ENCODE measurements at regions not wholly inside any gene's neighbourhood (a gene's known extent, or its start where the extent isn't known, plus 50 kb on each side); places are given as distances from the start of the nearest gene placed in this dataset.

GRCh38 chr22:22144858-22145257, 99.7 kb upstream of the VPREB1 start:
- H3K36me3 Mint-ChIP-seq (ENCODE audit: low read depth) = no peaks in the 10 kb centered on the region
- TF ChIP-seq, protein P1, sequence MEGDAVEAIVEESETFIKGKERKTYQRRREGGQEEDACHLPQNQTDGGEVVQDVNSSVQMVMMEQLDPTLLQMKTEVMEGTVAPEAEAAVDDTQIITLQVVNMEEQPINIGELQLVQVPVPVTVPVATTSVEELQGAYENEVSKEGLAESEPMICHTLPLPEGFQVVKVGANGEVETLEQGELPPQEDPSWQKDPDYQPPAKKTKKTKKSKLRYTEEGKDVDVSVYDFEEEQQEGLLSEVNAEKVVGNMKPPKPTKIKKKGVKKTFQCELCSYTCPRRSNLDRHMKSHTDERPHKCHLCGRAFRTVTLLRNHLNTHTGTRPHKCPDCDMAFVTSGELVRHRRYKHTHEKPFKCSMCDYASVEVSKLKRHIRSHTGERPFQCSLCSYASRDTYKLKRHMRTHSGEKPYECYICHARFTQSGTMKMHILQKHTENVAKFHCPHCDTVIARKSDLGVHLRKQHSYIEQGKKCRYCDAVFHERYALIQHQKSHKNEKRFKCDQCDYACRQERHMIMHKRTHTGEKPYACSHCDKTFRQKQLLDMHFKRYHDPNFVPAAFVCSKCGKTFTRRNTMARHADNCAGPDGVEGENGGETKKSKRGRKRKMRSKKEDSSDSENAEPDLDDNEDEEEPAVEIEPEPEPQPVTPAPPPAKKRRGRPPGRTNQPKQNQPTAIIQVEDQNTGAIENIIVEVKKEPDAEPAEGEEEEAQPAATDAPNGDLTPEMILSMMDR (IDR thresholded peaks at IDR 0.05) = no peak
- H3K4me1 Mint-ChIP-seq = no peaks in the 10 kb centered on the region
- H3K27me3 Mint-ChIP-seq (ENCODE audit: low read depth, poor library complexity) = peaks cover 80% of the 10 kb centered on the region
- H3K27ac Mint-ChIP-seq = no peak overlapping the region
- H3K4me3 Mint-ChIP-seq = no peak overlapping the region
- no peaks in the 10 kb centered on the region for H3K9me3 Mint-ChIP-seq
- DNase-seq = no peak

DNA sequence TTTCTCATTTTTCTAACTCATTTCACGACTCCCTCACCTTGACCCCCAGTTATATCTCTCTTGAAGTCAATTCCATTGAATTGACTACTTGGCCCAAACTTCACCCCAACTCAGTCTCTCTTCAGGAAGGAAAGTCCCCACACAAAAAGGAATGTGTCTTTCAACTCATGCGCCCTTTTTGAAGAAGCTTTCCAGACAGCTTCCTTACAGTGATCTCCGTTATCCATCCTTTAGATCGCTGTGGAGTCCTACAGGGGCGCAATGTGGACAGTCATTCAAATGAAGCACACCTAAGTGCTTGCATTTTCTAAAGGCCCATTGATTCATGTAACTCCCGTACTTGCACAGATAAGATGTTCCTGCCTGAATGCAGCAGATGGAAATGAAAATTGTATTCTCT, 101.1 kb upstream of the VPREB1 start:
- H3K27me3 Mint-ChIP-seq (ENCODE audit: low read depth, poor library complexity) = peaks cover 76% of the 10 kb centered on the region
- no peak for DNase-seq

DNA sequence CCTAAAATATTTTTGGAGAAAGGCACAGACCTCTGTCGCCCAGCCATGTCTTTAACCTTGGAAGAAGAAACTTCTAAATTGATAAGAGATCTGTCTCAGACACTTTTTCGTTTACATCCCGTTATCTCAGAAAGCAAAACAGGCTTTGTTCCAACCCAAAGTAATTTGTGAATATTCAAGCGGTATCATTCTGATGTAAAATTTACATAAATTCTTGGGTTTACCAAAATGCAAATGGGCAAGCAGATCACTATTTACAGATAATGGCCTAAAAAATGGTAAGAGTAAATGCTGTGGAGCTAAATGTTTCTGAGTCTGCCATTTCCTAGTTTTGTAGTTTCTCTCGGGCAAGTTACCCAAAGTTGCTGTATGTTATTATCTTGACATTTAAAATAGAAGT, 101.9 kb upstream of the VPREB1 start:
- H3K4me3 Mint-ChIP-seq = no peak overlapping the region
- no peaks in the 10 kb centered on the region for H3K36me3 Mint-ChIP-seq (ENCODE audit: low read depth)
- TF ChIP-seq, protein P1 (IDR thresholded peaks at IDR 0.05) = no peak
- peaks cover 68% of the 10 kb centered on the region for H3K27me3 Mint-ChIP-seq (ENCODE audit: low read depth, poor library complexity)
- no peaks in the 10 kb centered on the region for H3K4me1 Mint-ChIP-seq
- H3K27ac Mint-ChIP-seq = no peak overlapping the region
- H3K9me3 Mint-ChIP-seq = no peaks in the 10 kb centered on the region
- no peak for DNase-seq

More for the DNA sequence above, 101.1 kb upstream of the VPREB1 start:
- TF ChIP-seq, protein P1 (IDR thresholded peaks at IDR 0.05) = no peak
- Mint-ChIP-seq H3K4me1 (no peaks in the 10 kb centered on the region), H3K36me3 (ENCODE audit: low read depth) (no peaks in the 10 kb centered on the region), H3K9me3 (no peaks in the 10 kb centered on the region), H3K27ac (no peak overlapping the region), H3K4me3 (no peak overlapping the region)

- Mint-ChIP-seq H3K4me1 (no peaks in the 10 kb centered on the region), H3K9me3 (no peaks in the 10 kb centered on the region), H3K27me3 (ENCODE audit: low read depth, poor library complexity) (peaks cover 61% of the 10 kb centered on the region), H3K4me3 (no peak overlapping the region), H3K27ac (no peak overlapping the region), H3K36me3 (ENCODE audit: low read depth) (no peaks in the 10 kb centered on the region)
- TF ChIP-seq, protein P1 (IDR thresholded peaks at IDR 0.05) = no peak
- no peak for DNase-seq
Observed at GRCh38 chr22:22141771-22142591, 102.6 kb upstream of the VPREB1 start.

DNA sequence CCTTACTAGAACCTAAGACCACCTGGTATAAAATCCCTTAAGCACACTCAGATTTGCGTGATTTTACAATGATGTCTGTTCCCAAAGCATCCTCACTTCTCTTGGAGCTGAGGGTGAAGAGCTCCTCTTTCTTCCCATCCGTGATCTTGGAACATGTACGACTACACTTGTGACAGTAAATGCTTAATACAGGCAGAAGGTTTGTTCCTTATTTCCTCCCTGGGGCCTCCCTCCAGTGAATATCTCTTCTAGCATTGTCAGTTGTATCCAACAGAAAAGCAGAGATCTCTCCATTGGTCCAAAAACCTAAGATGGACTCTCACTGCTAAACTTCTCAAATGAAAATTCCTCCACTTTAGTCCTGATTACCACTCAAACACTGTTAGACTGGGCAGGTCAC, 103.6 kb upstream of the VPREB1 start:
- Mint-ChIP-seq H3K4me3 (no peak overlapping the region), H3K4me1 (no peaks in the 10 kb centered on the region), H3K27ac (no peak overlapping the region), H3K36me3 (ENCODE audit: low read depth) (no peaks in the 10 kb centered on the region), H3K27me3 (ENCODE audit: low read depth, poor library complexity) (peaks cover 54% of the 10 kb centered on the region), H3K9me3 (no peaks in the 10 kb centered on the region)
- TF ChIP-seq, protein P1 (IDR thresholded peaks at IDR 0.05) = no peak
- DNase-seq = no peak

GRCh38 chr22:22139364-22139763, 105.2 kb upstream of the VPREB1 start:
- Mint-ChIP-seq H3K27me3 (ENCODE audit: low read depth, poor library complexity) (peaks cover 46% of the 10 kb centered on the region), H3K4me3 (no peak overlapping the region)

More at GRCh38 chr22:22139364-22139763, 105.2 kb upstream of the VPREB1 start:
- DNase-seq = no peak
- Mint-ChIP-seq H3K27ac (no peak overlapping the region), H3K9me3 (no peaks in the 10 kb centered on the region), H3K36me3 (ENCODE audit: low read depth) (no peaks in the 10 kb centered on the region), H3K4me1 (no peaks in the 10 kb centered on the region)
- TF ChIP-seq, protein P1 (IDR thresholded peaks at IDR 0.05) = no peak
